ENCODE measurements at regions not wholly inside any gene's neighbourhood (a gene's known extent, or its start where the extent isn't known, plus 50 kb on each side); places are given as distances from the start of the nearest gene placed in this dataset.

- in situ Hi-C loops (cut with MboI): no loop called here
- Histone ChIP-seq H4K20me1 (ENCODE audit: insufficient read depth) (no peaks in the 10 kb centered on the region), H3K4me1 (ENCODE audit: insufficient read depth) (no peaks in the 10 kb centered on the region), H3K27ac (no peak overlapping the region), H3K27me3 (replicated peaks; ENCODE audit: insufficient read depth) (peaks cover 6% of the 10 kb centered on the region; the same call in 1 of the 2 replicates), H3K36me3 (ENCODE audit: low read depth) (no peaks in the 10 kb centered on the region), H3F3A (ENCODE audit: insufficient read depth) (no peaks in the 10 kb centered on the region), H3K4me2 (ENCODE audit: unreplicated experiment) (no peak overlapping the region), H3K4me3 (no peak overlapping the region), H2AFZ (no peak overlapping the region), H3K9me3 (ENCODE audit: low read depth) (no peaks in the 10 kb centered on the region), H3K9ac (no peak overlapping the region), H3K79me2 (ENCODE audit: insufficient read depth) (no peaks in the 10 kb centered on the region), H3K9me2 (ENCODE audit: insufficient read depth) (no peaks in the 10 kb centered on the region)
- no peak for DNase-seq
- WGBS, 2 experiments (ENCODE audit: low coverage in 1 of 2, low lambda C conversion rate in 2 of 2, missing lambda C conversion rate in 2 of 2): 23 to 32% methylated on average over 4 of the region's 4 CpGs
- TF ChIP-seq EZH2 (IDR thresholded peaks at IDR 0.05; ENCODE audit: insufficient read depth, poor library complexity, severe bottlenecking) (no peak), EZH2phosphoT487 (IDR thresholded peaks at IDR 0.05; ENCODE audit: insufficient read depth, low read depth) (no peak)
Observed at GRCh38 chr1:164932580-164932979, 373.6 kb downstream of the PBX1 start.

GRCh38 chr1:164930833-164931232 lies 371.8 kb downstream of the PBX1 start:
- Histone ChIP-seq H3K36me3 (ENCODE audit: low read depth) (no peaks in the 10 kb centered on the region), H3K9me3 (ENCODE audit: low read depth) (no peaks in the 10 kb centered on the region), H3K79me2 (ENCODE audit: insufficient read depth) (no peaks in the 10 kb centered on the region), H3K4me3 (no peak overlapping the region), H3F3A (ENCODE audit: insufficient read depth) (no peaks in the 10 kb centered on the region), H3K4me2 (ENCODE audit: unreplicated experiment) (no peak overlapping the region), H3K27ac (no peak overlapping the region), H4K20me1 (ENCODE audit: insufficient read depth) (no peaks in the 10 kb centered on the region), H3K9me2 (ENCODE audit: insufficient read depth) (no peaks in the 10 kb centered on the region), H3K4me1 (ENCODE audit: insufficient read depth) (no peaks in the 10 kb centered on the region), H3K27me3 (replicated peaks; ENCODE audit: insufficient read depth) (peaks cover 6% of the 10 kb centered on the region), H2AFZ (no peak overlapping the region), H3K9ac (no peak overlapping the region)
- 50 to 71% methylated on average over 1 of the region's 1 CpG for WGBS, 2 experiments (ENCODE audit: low coverage in 1 of 2, low lambda C conversion rate in 2 of 2, missing lambda C conversion rate in 2 of 2)
- TF ChIP-seq EZH2 (IDR thresholded peaks at IDR 0.05; ENCODE audit: insufficient read depth, poor library complexity, severe bottlenecking): no peak
- no peak for TF ChIP-seq EZH2phosphoT487 (IDR thresholded peaks at IDR 0.05; ENCODE audit: insufficient read depth, low read depth)
- in situ Hi-C loops (cut with MboI): no loop called here
- DNase-seq: no peak

- no peak overlapping the region for H2AFZ ChIP-seq
- H3K27me3 ChIP-seq (replicated peaks; ENCODE audit: insufficient read depth): peaks cover 6% of the 10 kb centered on the region
- no peaks in the 10 kb centered on the region for H3K4me1 ChIP-seq (ENCODE audit: insufficient read depth)
- H3K4me2 ChIP-seq (ENCODE audit: unreplicated experiment): no peak overlapping the region
- H3K4me3 ChIP-seq: no peak overlapping the region
- no peaks in the 10 kb centered on the region for H3K79me2 ChIP-seq (ENCODE audit: insufficient read depth)
- H3K9me3 ChIP-seq (ENCODE audit: low read depth): no peaks in the 10 kb centered on the region
- DNase-seq: no peak
- no peak for TF ChIP-seq EZH2 (IDR thresholded peaks at IDR 0.05; ENCODE audit: insufficient read depth, poor library complexity, severe bottlenecking)
- TF ChIP-seq EZH2phosphoT487 (IDR thresholded peaks at IDR 0.05; ENCODE audit: insufficient read depth, low read depth): no peak
- no peak overlapping the region for H3K9ac ChIP-seq
- no peak overlapping the region for H3K27ac ChIP-seq
- H3K9me2 ChIP-seq (ENCODE audit: insufficient read depth): no peaks in the 10 kb centered on the region
- H3F3A ChIP-seq (ENCODE audit: insufficient read depth): no peaks in the 10 kb centered on the region
- 25 to 39% methylated on average over 2 of the region's 2 CpGs for WGBS, 2 experiments (ENCODE audit: low coverage in 1 of 2, low lambda C conversion rate in 2 of 2, missing lambda C conversion rate in 2 of 2)
- in situ Hi-C loops (cut with MboI): no loop called here
- H3K36me3 ChIP-seq (ENCODE audit: low read depth): no peaks in the 10 kb centered on the region
- no peaks in the 10 kb centered on the region for H4K20me1 ChIP-seq (ENCODE audit: insufficient read depth)
Observed at GRCh38 chr1:164930241-164930640, 371.3 kb downstream of the PBX1 start.

- no peaks in the 10 kb centered on the region for H3K4me1 ChIP-seq (ENCODE audit: insufficient read depth)
- H3F3A ChIP-seq (ENCODE audit: insufficient read depth): no peaks in the 10 kb centered on the region
- 20 to 28% methylated on average over 6 of the region's 6 CpGs for WGBS, 2 experiments (ENCODE audit: low coverage in 1 of 2, low lambda C conversion rate in 2 of 2, missing lambda C conversion rate in 2 of 2)
Observed at GRCh38 chr1:164928232-164928812, 369.3 kb downstream of the PBX1 start.

More at GRCh38 chr1:164928232-164928812, 369.3 kb downstream of the PBX1 start:
- DNase-seq: no peak
- no peak overlapping the region for H2AFZ ChIP-seq
- no peak overlapping the region for H3K4me2 ChIP-seq (ENCODE audit: unreplicated experiment)
- no peaks in the 10 kb centered on the region for H3K36me3 ChIP-seq (ENCODE audit: low read depth)
- no peak overlapping the region for H3K4me3 ChIP-seq
- TF ChIP-seq EZH2 (IDR thresholded peaks at IDR 0.05; ENCODE audit: insufficient read depth, poor library complexity, severe bottlenecking) (no peak), EZH2phosphoT487 (IDR thresholded peaks at IDR 0.05; ENCODE audit: insufficient read depth, low read depth) (no peak)
- peaks cover 16% of the 10 kb centered on the region for H3K27me3 ChIP-seq (replicated peaks; ENCODE audit: insufficient read depth)
- no peaks in the 10 kb centered on the region for H3K9me3 ChIP-seq (ENCODE audit: low read depth)
- H4K20me1 ChIP-seq (ENCODE audit: insufficient read depth): no peaks in the 10 kb centered on the region
- in situ Hi-C loops (cut with MboI): no loop called here
- H3K9me2 ChIP-seq (ENCODE audit: insufficient read depth): no peaks in the 10 kb centered on the region
- no peak overlapping the region for H3K27ac ChIP-seq
- H3K9ac ChIP-seq: no peak overlapping the region
- no peaks in the 10 kb centered on the region for H3K79me2 ChIP-seq (ENCODE audit: insufficient read depth)
